ENCODE measurements at regions not wholly inside any gene's neighbourhood (a gene's known extent, or its start where the extent isn't known, plus 50 kb on each side); places are given as distances from the start of the nearest gene placed in this dataset.
"Not testable (repeated sequence)": the region's sequence is repeated elsewhere in the genome, so short reads cannot be mapped to it uniquely, and the experiment has no call there.

- DNase-seq; ATAC-seq (ENCODE audit: low read depth); H3K27ac ChIP-seq (ENCODE audit: insufficient read depth, low read length); BruUV-seq (replicated peaks); H3K23ac ChIP-seq (ENCODE audit: low read depth, low read length); H3K36me3 ChIP-seq (ENCODE audit: control insufficient read depth, insufficient read depth, low read length); H2BK120ac ChIP-seq (ENCODE audit: low read depth, low read length); H2AK9ac ChIP-seq (replicated peaks; ENCODE audit: low read depth, low read length, poor library complexity); H3K4me2 ChIP-seq (ENCODE audit: low read depth, low read length); intact Hi-C loops (cut with micrococcal nuclease); H3K4me1 ChIP-seq (ENCODE audit: control insufficient read depth, insufficient read depth, low read length); H3K14ac ChIP-seq (replicated peaks; ENCODE audit: low read depth, low read length); H2BK20ac ChIP-seq (ENCODE audit: low read depth, low read length); H2BK5ac ChIP-seq (ENCODE audit: low read depth, low read length, poor library complexity, severe bottlenecking); H3K27me3 ChIP-seq (ENCODE audit: control insufficient read depth, insufficient read depth, low read length); H3K4me3 ChIP-seq (ENCODE audit: insufficient read depth, low read depth, low read length); dilution Hi-C loops (cut with HindIII; ENCODE audit: low sequenced_read_pairs, unreplicated experiment); in situ Hi-C loops (cut with MboI; ENCODE audit: low sequenced_read_pairs); CTCF ChIA-PET; H3K9ac ChIP-seq (ENCODE audit: low read depth, low read length); H4K5ac ChIP-seq (ENCODE audit: low read depth, low read length); H2AFZ ChIP-seq (replicated peaks; ENCODE audit: low read length, poor library complexity); H3K79me1 ChIP-seq (ENCODE audit: low read depth in 1 of 2, low read length in 2 of 2); H2AK5ac ChIP-seq (ENCODE audit: low read depth, low read length); H4K91ac ChIP-seq (ENCODE audit: insufficient read depth, low read depth, low read length); H3K9me1 ChIP-seq (ENCODE audit: insufficient read depth, low read length); H3K18ac ChIP-seq (ENCODE audit: low read depth, low read length); H2BK15ac ChIP-seq (ENCODE audit: low read depth, low read length); POLR2A ChIA-PET (ENCODE audit: unreplicated experiment); H3K56ac ChIP-seq (ENCODE audit: extremely low read depth, insufficient read depth, low read length); H3K4ac ChIP-seq (ENCODE audit: low read depth, low read length); H4K20me1 ChIP-seq (ENCODE audit: insufficient read depth, low read length); H4K8ac ChIP-seq (ENCODE audit: low read depth in 2 of 2, low read length in 2 of 2): not testable (repeated sequence)
- WGBS, 2 experiments (ENCODE audit: extremely low coverage in 2 of 2, insufficient read length in 1 of 2) = 8% methylated on average over 1 of the region's 1 CpG; no CpG with 5 or more reads in 1 of the 2 experiments
- peaks cover 36% of the 10 kb centered on the region for H3K9me3 ChIP-seq (ENCODE audit: control insufficient read depth, insufficient read depth, low read length)
Observed at GRCh38 chr22:11027532-11027931, 4500.5 kb upstream of the OR11H1 start.

- H3K4me3 ChIP-seq (ENCODE audit: insufficient read depth, low read depth, low read length); H3K9me1 ChIP-seq (ENCODE audit: insufficient read depth, low read length); dilution Hi-C loops (cut with HindIII; ENCODE audit: low sequenced_read_pairs, unreplicated experiment); ATAC-seq (ENCODE audit: low read depth); H4K20me1 ChIP-seq (ENCODE audit: insufficient read depth, low read length); H3K14ac ChIP-seq (replicated peaks; ENCODE audit: low read depth, low read length); H3K36me3 ChIP-seq (ENCODE audit: control insufficient read depth, insufficient read depth, low read length); H3K4ac ChIP-seq (ENCODE audit: low read depth, low read length); POLR2A ChIA-PET (ENCODE audit: unreplicated experiment); H2BK20ac ChIP-seq (ENCODE audit: low read depth, low read length); H3K9ac ChIP-seq (ENCODE audit: low read depth, low read length); DNase-seq; H2AFZ ChIP-seq (replicated peaks; ENCODE audit: low read length, poor library complexity); H4K91ac ChIP-seq (ENCODE audit: insufficient read depth, low read depth, low read length); H2BK15ac ChIP-seq (ENCODE audit: low read depth, low read length); BruUV-seq (replicated peaks); H2BK5ac ChIP-seq (ENCODE audit: low read depth, low read length, poor library complexity, severe bottlenecking); H4K5ac ChIP-seq (ENCODE audit: low read depth, low read length); H2BK120ac ChIP-seq (ENCODE audit: low read depth, low read length); H3K27ac ChIP-seq (ENCODE audit: insufficient read depth, low read length); in situ Hi-C loops (cut with MboI; ENCODE audit: low sequenced_read_pairs); H3K79me1 ChIP-seq (ENCODE audit: low read depth in 1 of 2, low read length in 2 of 2); H2AK9ac ChIP-seq (replicated peaks; ENCODE audit: low read depth, low read length, poor library complexity); H3K18ac ChIP-seq (ENCODE audit: low read depth, low read length); H3K27me3 ChIP-seq (ENCODE audit: control insufficient read depth, insufficient read depth, low read length); CTCF ChIA-PET; intact Hi-C loops (cut with micrococcal nuclease); H3K4me1 ChIP-seq (ENCODE audit: control insufficient read depth, insufficient read depth, low read length); H3K56ac ChIP-seq (ENCODE audit: extremely low read depth, insufficient read depth, low read length); H4K8ac ChIP-seq (ENCODE audit: low read depth in 2 of 2, low read length in 2 of 2); H2AK5ac ChIP-seq (ENCODE audit: low read depth, low read length); H3K23ac ChIP-seq (ENCODE audit: low read depth, low read length); H3K4me2 ChIP-seq (ENCODE audit: low read depth, low read length): not testable (repeated sequence)
- peaks cover 39% of the 10 kb centered on the region for H3K9me3 ChIP-seq (ENCODE audit: control insufficient read depth, insufficient read depth, low read length)
- WGBS, 2 experiments (ENCODE audit: extremely low coverage in 2 of 2, insufficient read length in 1 of 2) = no CpG with 5 or more reads among the region's 1 CpG
Observed at GRCh38 chr22:11028180-11028579, 4499.8 kb upstream of the OR11H1 start.

Measured in IMR-90 (cell line).